Endothelial cell of umbilical vein (primary cell): ENCODE measurements at regions not wholly inside any gene's neighbourhood (a gene's known extent, or its start where the extent isn't known, plus 50 kb on each side); places are given as distances from the start of the nearest gene placed in this dataset.

ENCODE experiments used
- BruUV-seq: library from RNA; stranded (reverse); fragments of 400-500 nt; replicated peaks from 2 replicates; lab custom pipeline; 2021; lab: Mats Ljungman, UMichigan
- CTCF ChIA-PET: fragments of 300-600, 350-600 bp; sonication (Branson Sonifier 250); formaldehyde crosslinking; loops from one replicate; lab custom pipeline; 2021; ENCODE audit warnings: antibody characterized with exemption, inconsistent platforms; lab: Charles Lee
- POLR2A ChIA-PET: fragments of 300-600, 350-600 bp; sonication (Branson Sonifier 250); formaldehyde crosslinking; loops from one replicate; lab custom pipeline; 2021; ENCODE audit warnings: antibody characterized with exemption, inconsistent platforms; lab: Charles Lee
- DNase-seq: peaks from one replicate; pipeline ENCODE4 v3.0.0-alpha.2; 2011; ENCODE audit warnings: low read depth, low spot score
- FAIRE-seq: peaks from 2 replicates; lab custom pipeline; 2011; peaks lifted over from hg19 to GRCh38; lab: Jason Lieb, UNC
- H2AFZ ChIP-seq: 2 replicates; pipeline ENCODE4 v1.6.0; 2012; ENCODE audit warnings: low read depth, low read length, control low read depth, inconsistent platforms
- H3K27ac ChIP-seq: 2 replicates; pipeline ENCODE4 v1.5.1; 2011; ENCODE audit warnings: low read depth, mild to moderate bottlenecking, control low read depth, low read length, moderate library complexity; ENCODE audit not compliant: insufficient read depth
- H3K27me3 ChIP-seq, 2 experiments: 2 replicates each; pipeline versions ENCODE4 v1.6.0 to v1.6.1; 2011; ENCODE audit warnings: low read length in 2 of 2, mixed read lengths in 1 of 2; ENCODE audit not compliant: control insufficient read depth in 2 of 2, insufficient read depth in 2 of 2
- H3K36me3 ChIP-seq, 2 experiments: 2 replicates in 1 of 2; 3 replicates in 1 of 2; pipeline ENCODE4 v1.5.1; 2011; ENCODE audit warnings: low read length in 2 of 2, mild to moderate bottlenecking in 1 of 2, moderate library complexity in 1 of 2; ENCODE audit not compliant: control insufficient read depth in 2 of 2, insufficient read depth in 2 of 2; ENCODE audit errors: extremely low read depth in 1 of 2
- H3K4me1 ChIP-seq: 3 replicates; pipeline ENCODE4 v1.5.1; 2011; ENCODE audit warnings: mild to moderate bottlenecking, low read length; ENCODE audit not compliant: control insufficient read depth, insufficient read depth; ENCODE audit errors: extremely low read depth
- H3K4me2 ChIP-seq: 2 replicates; pipeline ENCODE4 v1.6.1; 2011; ENCODE audit warnings: low read length, control low read depth, mixed read lengths; ENCODE audit not compliant: insufficient read depth
- H3K4me3 ChIP-seq, 3 experiments: fragments of 200-600 bp in 1 of 3; sonication (generic), shearing (Covaris generic) in 1 of 3; replicated peaks in 1 of 3; 2 replicates each; pipeline ENCODE4 v1.5.1; 2011 to 2016; ENCODE audit warnings: control low read depth in 3 of 3, low read length in 3 of 3, mild to moderate bottlenecking in 2 of 3, inconsistent platforms in 1 of 3, low read depth in 1 of 3, moderate library complexity in 1 of 3; ENCODE audit not compliant: insufficient read depth in 1 of 3
- H3K79me2 ChIP-seq: 2 replicates; pipeline ENCODE4 v1.6.0; 2012; ENCODE audit warnings: low read length, inconsistent platforms; ENCODE audit not compliant: control insufficient read depth, insufficient read depth
- H3K9ac ChIP-seq: replicated peaks from 2 replicates; pipeline ENCODE3; 2011; ENCODE audit warnings: low read length, control low read depth; ENCODE audit not compliant: insufficient read depth; ENCODE audit errors: extremely low read depth
- H3K9me1 ChIP-seq: replicated peaks from 3 replicates; pipeline ENCODE4 v1.6.0; 2011; ENCODE audit warnings: mild to moderate bottlenecking, low read length; ENCODE audit not compliant: control insufficient read depth, insufficient read depth; ENCODE audit errors: extremely low read depth
- H3K9me3 ChIP-seq: replicated peaks from 2 replicates; pipeline ENCODE4 v1.5.1; 2012; ENCODE audit warnings: low read length, inconsistent platforms; ENCODE audit not compliant: control insufficient read depth, insufficient read depth
- H4K20me1 ChIP-seq: replicated peaks from 2 replicates; pipeline ENCODE3; 2011; ENCODE audit warnings: mild to moderate bottlenecking, low read length; ENCODE audit not compliant: control insufficient read depth, insufficient read depth; ENCODE audit errors: extremely low read depth
- CTCF ChIP-seq, 2 donors: IDR thresholded peaks; 1 replicate in 1 of 2; 2 replicates in 1 of 2; pipeline ENCODE4 v1.5.1; 2011; ENCODE audit warnings: low read length in 2 of 2, mild to moderate bottlenecking in 2 of 2, moderate library complexity in 2 of 2, control low read depth in 1 of 2, inconsistent platforms in 1 of 2, low read depth in 1 of 2; ENCODE audit not compliant: insufficient read depth in 1 of 2; ENCODE audit errors: extremely low read depth in 1 of 2
- EZH2 ChIP-seq: IDR thresholded peaks from 2 replicates; pipeline ENCODE4 v1.6.1; 2012; ENCODE audit warnings: borderline replicate concordance, low read depth, mild to moderate bottlenecking, moderate library complexity, low read length, inconsistent platforms; ENCODE audit not compliant: severe bottlenecking
- FOS ChIP-seq: IDR thresholded peaks from 2 replicates; pipeline ENCODE4 v1.6.1; 2011; ENCODE audit warnings: mild to moderate bottlenecking, low read length, moderate library complexity, borderline replicate concordance; ENCODE audit not compliant: insufficient read depth
- GATA2 ChIP-seq: IDR thresholded peaks from 2 replicates; pipeline ENCODE4 v1.7.0; 2011; ENCODE audit warnings: low read depth, mild to moderate bottlenecking, moderate library complexity, mixed read lengths, low read length; ENCODE audit not compliant: insufficient read length, insufficient read depth
- JUN ChIP-seq: IDR thresholded peaks from 2 replicates; pipeline ENCODE4 v1.6.1; 2011; ENCODE audit warnings: borderline replicate concordance, low read depth; ENCODE audit not compliant: insufficient read length, insufficient read depth
- MAX ChIP-seq: IDR thresholded peaks from 2 replicates; pipeline ENCODE4 v1.6.1; 2011; ENCODE audit not compliant: insufficient read depth, insufficient read length
- MYC ChIP-seq: IDR thresholded peaks from one replicate; pipeline ENCODE4 v1.6.1; 2011; ENCODE audit warnings: mild to moderate bottlenecking, low read depth, low read length
- POLR2A ChIP-seq: IDR thresholded peaks from 2 replicates; pipeline ENCODE4 v1.6.1; 2012; ENCODE audit warnings: low read depth, mild to moderate bottlenecking, control low read depth, low read length
- POLR2AphosphoS5 ChIP-seq: IDR thresholded peaks from 2 replicates; pipeline ENCODE4 v1.6.1; 2012; ENCODE audit warnings: low read depth, mild to moderate bottlenecking, control low read depth, low read length, moderate library complexity; ENCODE audit not compliant: insufficient read depth
- dilution Hi-C: fragments of 300-500 bp; cut with MboI; formaldehyde crosslinking; loops from one replicate; pipeline ENCODE4 v1.15.0; 2019; ENCODE audit warnings: low sequenced_read_pairs; ENCODE audit not compliant: extremely low pct_ligation_motif_present
- intact Hi-C: fragments of 100-400 bp; cut with micrococcal nuclease; formaldehyde crosslinking; loops from one replicate; pipeline ENCODE4 v1.10.0; 2022

DNA sequence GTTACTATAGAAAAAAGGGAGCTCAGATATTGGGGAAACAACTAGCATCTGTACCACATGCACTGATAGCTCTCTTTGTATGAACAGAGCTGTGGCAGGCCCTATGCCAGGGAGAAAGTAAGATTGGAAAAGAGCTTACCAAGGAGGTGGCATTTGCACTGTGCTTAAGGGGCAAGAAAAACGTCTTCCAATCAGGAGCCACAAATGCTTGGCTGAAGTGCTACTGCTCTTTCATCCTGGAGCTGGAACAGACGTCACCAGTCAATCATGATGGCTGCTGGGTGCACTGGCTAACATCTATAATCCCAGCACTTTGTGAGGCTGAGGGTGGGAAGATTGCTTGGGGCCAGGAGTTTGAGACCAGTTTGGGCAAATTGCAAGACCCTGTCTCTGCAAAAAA, 218.5 kb downstream of the SEC14L1 start:
- no peak overlapping the region for H2AFZ ChIP-seq
- no peaks in the 10 kb centered on the region for H3K9me1 ChIP-seq
- H3K4me3 ChIP-seq = no peak overlapping the region
- ChIA-PET POLR2A (interaction anchor here (0.7 to 1.0 kb wide), 2 partner anchors 64 to 274 kb away, joined by 4 to 5 read pairs; no protein-coding TSS in a partner anchor), CTCF (interaction anchor here (0.8 to 2.4 kb wide), 4 partner anchors 15 to 41 kb away, joined by 3 to 6 read pairs (median 6); no protein-coding TSS in a partner anchor)
- DNase-seq = no peak
- TF ChIP-seq EZH2 = no peak
- H3K79me2 ChIP-seq = no peaks in the 10 kb centered on the region
- no peak overlapping the region for H3K27ac ChIP-seq
- no peak overlapping the region for H3K4me2 ChIP-seq
- peaks cover 3% of the 10 kb centered on the region for H3K4me1 ChIP-seq
- H3K36me3 ChIP-seq = no peaks in the 10 kb centered on the region
- no peaks in the 10 kb centered on the region for H3K27me3 ChIP-seq
- BruUV-seq = no TSS peak
- no peak overlapping the region for H3K9ac ChIP-seq
- dilution Hi-C loops = no loop called here
- H4K20me1 ChIP-seq = no peaks in the 10 kb centered on the region
- H3K9me3 ChIP-seq = no peaks in the 10 kb centered on the region
- no peak for FAIRE-seq
- intact Hi-C loops = no loop called here

DNA sequence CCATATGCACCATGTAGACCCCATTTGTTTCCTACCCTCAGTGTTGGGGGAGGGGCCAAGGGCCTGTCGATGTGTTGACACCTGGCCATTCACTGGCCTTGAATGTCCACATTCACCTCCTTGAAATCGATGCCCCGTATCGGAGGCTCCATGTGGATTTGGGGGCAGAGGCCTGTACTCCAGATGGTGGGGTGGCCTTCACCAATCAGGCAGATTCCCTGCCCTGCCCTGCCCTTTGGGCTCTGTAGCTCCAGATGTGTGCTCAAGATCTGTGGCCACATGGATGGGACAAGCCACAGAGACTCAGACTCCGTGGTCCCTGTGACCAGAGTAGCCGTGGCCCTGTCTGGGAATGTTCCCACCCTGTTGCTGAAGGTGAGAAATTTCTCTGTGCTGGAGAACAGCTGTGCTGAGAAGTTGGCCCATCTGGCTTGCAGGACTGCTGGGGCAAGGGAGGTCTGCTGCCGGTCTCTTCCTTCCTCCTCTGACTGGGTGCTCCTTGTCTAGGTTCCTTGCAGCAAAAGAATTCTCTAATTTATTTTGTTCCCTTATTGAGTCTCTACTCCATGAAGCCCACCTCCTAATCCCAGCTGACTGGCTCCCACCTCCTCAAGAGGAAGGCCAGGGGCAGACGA, 221.3 kb downstream of the SEC14L1 start:
- H3K4me3 ChIP-seq = no peak overlapping the region
- POLR2A ChIA-PET = no interaction called here
- dilution Hi-C loops = no loop called here
- H3K9ac ChIP-seq = no peak overlapping the region
- FAIRE-seq (no peak), DNase-seq (no peak)
- no TSS peak for BruUV-seq
- H3K9me3 ChIP-seq = no peaks in the 10 kb centered on the region
- intact Hi-C loops = no loop called here
- H2AFZ ChIP-seq = no peak overlapping the region
- H3K36me3 ChIP-seq = no peaks in the 10 kb centered on the region
- TF ChIP-seq JUN (no peak), POLR2A (no peak), GATA2 (no peak), FOS (no peak), POLR2AphosphoS5 (no peak), MAX (no peak), EZH2 (no peak), CTCF (IDR thresholded peaks at IDR 0.05; ENCODE audit: extremely low read depth in 1 of 2, insufficient read depth in 1 of 2, low read depth in 1 of 2, low read length in 2 of 2) (no peak), MYC (no peak)
- no peak overlapping the region for H3K4me2 ChIP-seq
- no peaks in the 10 kb centered on the region for H3K9me1 ChIP-seq
- peaks cover 9% of the 10 kb centered on the region for H3K4me1 ChIP-seq
- no peaks in the 10 kb centered on the region for H3K27me3 ChIP-seq
- CTCF ChIA-PET = interaction anchor here (1.2 to 1.6 kb wide), 2 partner anchors 12 to 30 kb away, joined by 3 to 5 read pairs; no protein-coding TSS in a partner anchor
- no peaks in the 10 kb centered on the region for H3K79me2 ChIP-seq
- H3K27ac ChIP-seq = no peak overlapping the region
- no peaks in the 10 kb centered on the region for H4K20me1 ChIP-seq
